Hepatocyte (in vitro differentiated cells): ENCODE measurements at regions not wholly inside any gene's neighbourhood (a gene's known extent, or its start where the extent isn't known, plus 50 kb on each side); places are given as distances from the start of the nearest gene placed in this dataset.

ENCODE experiments used
- CTCF ChIP-seq: fragments of 200-600 bp; sonication (generic); IDR thresholded peaks from 2 replicates; pipeline ENCODE4 v1.5.1; 2016; ENCODE audit warnings: antibody characterized with exemption, mild to moderate bottlenecking; ENCODE audit not compliant: poor library complexity
- EZH2 ChIP-seq: fragments of 200-600 bp; sonication (generic); IDR thresholded peaks from 2 replicates; pipeline ENCODE4 v1.6.1; 2016; ENCODE audit warnings: antibody characterized with exemption, mild to moderate bottlenecking, borderline replicate concordance
- EZH2phosphoT487 ChIP-seq: fragments of 200-600 bp; sonication (generic); IDR thresholded peaks from one replicate; pipeline ENCODE4 v1.6.1; 2018; ENCODE audit warnings: antibody characterized with exemption, mild to moderate bottlenecking, low read depth, moderate library complexity; ENCODE audit not compliant: unreplicated experiment, severe bottlenecking

DNA sequence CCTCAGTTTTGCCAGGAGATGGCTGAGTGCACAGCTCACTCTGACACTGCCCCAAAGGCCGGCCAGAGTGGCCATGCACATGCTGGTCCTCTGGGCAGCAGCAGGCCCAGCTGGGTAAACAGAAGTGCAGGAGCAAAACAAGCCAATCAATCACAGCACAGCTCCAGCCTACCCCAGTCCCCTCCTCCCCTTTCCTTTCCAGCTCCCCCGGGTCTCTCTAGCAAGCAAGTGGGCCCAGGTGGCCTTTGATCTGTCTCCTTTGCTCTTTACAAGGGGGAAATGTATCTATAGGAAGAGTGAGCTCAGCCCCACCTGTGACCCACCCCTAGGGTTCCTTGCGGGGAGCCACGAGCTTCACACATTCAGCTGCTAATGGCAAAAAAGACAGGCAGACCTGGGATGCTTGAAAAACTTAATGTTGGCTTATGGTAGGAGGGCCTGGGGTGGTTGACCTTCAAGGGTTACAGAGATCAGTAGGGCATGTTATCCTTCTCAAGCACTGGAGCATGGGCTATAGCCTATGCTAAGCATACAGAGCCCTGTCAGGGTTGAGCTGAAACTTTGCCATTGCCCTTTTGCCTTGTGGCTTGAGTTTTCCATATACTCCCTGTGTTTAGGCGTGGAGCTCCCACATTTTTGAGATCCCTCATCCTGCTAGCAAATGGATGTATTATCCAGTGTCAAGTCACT is 57.8 kb upstream of the PLAC1 start:
- no peak for TF ChIP-seq CTCF
- TF ChIP-seq EZH2, result no peak
- TF ChIP-seq EZH2phosphoT487, result no peak
